ENCODE measurements at regions not wholly inside any gene's neighbourhood (a gene's known extent, or its start where the extent isn't known, plus 50 kb on each side); places are given as distances from the start of the nearest gene placed in this dataset.
A peak's percentile ranks its signal among the peaks of the same experiment; 100 is the strongest.

DNA sequence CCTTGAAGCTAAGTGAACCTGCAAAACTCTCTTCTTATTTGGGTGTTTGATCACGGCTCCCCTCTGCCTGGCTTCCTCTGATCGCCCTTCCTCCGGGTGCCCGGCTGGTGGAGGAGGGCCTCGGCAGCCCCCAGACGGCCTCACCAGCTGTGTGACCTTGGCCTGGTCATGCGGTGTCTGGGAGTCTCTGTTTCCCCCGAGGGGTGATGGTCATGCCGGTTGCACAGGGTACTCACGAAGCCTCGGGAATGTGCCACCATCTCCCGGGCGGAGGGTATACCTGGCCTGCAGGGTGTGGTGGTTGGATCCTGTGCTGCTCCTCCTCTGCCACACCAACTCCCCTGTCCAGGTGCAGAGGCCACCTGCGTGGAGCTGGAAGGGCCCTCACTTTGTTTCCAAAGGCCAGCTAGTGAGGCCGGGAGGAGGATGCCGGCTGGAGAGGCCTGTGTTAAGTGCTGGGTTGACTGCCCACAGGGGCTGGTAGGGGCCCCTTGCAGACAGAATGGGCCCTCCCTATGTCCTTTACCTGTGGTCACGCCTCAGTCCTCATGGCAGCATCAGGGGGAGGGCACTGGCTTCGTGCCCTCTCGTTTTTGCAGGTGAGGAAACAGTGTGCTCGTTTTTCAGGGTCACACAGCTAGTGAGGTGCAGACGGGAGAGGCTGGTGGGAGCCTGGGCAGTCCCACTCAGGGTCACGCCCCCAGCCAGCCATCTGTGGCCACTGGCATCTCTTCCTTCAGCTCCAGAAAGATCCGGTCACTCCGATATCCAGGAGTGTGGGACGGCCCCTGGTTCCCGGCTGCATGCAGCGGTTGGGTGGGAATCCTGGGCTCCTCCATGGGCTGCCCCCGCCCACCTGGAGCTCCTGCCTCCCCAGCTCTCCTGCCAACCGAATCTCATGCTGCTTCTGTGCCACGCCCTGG, 148.5 kb upstream of the GSE1 start:
- ATAC-seq (no peak), DNase-seq (ENCODE audit: low spot score) (no peak)
- intact Hi-C loops (cut with DNase I), result no loop called here

DNA sequence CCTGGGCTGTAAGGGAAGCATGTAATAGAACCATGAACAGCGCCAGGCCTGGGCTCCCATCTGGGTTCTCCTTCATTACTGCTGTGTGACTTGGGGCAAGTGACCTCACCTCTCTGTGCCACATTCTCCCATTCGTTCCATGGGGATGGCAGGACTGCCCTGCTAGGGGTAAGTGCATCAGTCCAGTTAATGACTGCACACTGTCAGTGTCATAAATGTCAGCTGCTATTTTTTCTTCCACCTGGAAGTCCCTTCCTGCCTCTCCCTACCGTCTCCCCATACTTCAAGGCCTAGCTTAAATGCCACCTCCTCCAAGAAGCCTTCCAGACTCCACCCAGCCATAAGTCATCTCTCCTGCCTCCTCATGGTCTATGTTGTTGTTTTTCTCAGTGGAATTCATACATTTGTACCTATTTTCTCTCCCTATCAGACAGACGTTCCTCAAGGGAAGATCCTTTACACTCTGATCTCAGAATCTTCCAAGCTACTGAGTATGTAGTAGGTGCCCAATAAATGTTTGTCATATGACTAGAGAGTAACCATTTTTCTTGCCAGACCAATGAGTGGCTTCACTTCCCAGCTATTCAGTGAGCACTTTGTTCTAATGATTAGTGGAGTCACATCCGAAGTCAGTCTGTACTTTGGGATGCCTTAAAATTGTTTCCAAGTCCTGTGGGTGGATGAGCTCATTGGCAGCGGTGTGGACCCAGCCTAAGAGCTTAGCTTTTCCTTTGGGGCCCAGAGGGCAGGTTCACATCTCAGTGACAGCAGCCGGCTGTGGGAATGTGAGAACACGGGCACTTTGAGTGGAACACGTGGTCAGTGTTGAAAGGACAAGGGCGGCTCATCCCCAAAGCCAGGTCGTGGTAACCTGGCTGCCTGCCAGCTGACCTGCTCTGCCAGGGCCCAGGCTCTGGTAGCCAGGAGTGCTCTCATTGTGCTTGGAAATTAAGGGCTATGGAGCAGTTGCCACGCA, 147.5 kb upstream of the GSE1 start:
- ATAC-seq (peak; percentile 5), DNase-seq (ENCODE audit: low spot score) (no peak)
- intact Hi-C loops (cut with DNase I), result no loop called here

- no peak for ATAC-seq
- intact Hi-C loops (cut with DNase I), result no loop called here
These were observed 146.8 kb upstream of the GSE1 start for GRCh38 chr16:85466304-85466700.

GRCh38 chr16:85466989-85467388, 146.1 kb upstream of the GSE1 start:
- DNase-seq (ENCODE audit: low spot score) (no peak), ATAC-seq (no peak)
- intact Hi-C loops (cut with DNase I), result no loop called here

More at GRCh38 chr16:85466304-85466700, 146.8 kb upstream of the GSE1 start:
- no peak for DNase-seq (ENCODE audit: low spot score)

- DNase-seq (ENCODE audit: low spot score), result no peak
- intact Hi-C loops (cut with DNase I), result no loop called here
- no peak for ATAC-seq
These were observed 143.1 kb upstream of the GSE1 start for GRCh38 chr16:85469929-85470590.

GRCh38 chr16:85470873-85471272, 142.2 kb upstream of the GSE1 start:
- intact Hi-C loops (cut with DNase I), result no loop called here
- ATAC-seq (no peak), DNase-seq (ENCODE audit: low spot score) (no peak)

DNA sequence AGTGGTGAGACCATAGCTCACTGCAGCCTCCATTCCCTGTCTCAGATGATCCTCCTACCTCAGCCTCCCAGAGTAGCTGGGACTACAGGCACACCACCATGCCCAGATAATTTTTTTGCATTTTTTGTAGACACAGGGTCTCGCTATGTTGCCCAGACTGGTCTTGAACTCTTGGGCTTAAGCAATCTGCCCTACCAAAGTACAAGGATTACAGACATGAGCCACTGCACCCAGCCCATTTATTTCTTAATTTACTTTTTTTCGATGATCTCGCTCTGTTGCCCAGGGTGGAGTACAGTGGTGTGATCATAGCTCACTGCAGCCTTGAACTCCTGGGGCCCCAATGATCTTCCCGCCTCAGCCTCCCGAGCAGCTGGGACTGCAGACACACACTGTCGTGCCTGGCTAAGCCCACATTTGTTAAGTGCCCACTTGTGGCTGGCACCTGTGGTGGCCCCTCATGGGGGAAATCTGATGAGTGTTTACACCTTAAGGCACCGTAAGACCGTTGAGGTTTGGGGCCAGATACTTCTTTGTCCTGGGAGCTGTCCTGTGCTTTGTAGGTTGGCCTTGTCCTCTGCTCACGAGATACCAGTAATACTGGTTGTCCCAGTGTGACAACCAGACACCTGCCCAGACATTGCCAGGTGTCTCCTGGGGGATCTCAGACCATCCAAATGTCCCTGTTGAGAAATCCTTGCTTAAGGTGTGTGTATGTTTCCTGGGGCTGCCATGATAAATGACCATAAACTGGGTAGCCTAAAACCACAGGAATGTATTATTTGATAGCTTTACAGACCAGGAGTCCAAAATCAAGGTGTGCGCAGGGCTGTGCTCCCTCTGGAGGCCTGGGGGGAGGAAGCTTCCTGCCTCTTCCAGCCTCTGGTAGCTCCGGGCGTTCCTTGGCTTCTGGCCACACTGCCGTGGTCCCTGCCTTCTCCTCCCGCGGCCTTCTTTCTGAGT, 141.4 kb upstream of the GSE1 start:
- no peak for DNase-seq (ENCODE audit: low spot score)
- ATAC-seq, result no peak
- intact Hi-C loops (cut with DNase I), result no loop called here

DNA sequence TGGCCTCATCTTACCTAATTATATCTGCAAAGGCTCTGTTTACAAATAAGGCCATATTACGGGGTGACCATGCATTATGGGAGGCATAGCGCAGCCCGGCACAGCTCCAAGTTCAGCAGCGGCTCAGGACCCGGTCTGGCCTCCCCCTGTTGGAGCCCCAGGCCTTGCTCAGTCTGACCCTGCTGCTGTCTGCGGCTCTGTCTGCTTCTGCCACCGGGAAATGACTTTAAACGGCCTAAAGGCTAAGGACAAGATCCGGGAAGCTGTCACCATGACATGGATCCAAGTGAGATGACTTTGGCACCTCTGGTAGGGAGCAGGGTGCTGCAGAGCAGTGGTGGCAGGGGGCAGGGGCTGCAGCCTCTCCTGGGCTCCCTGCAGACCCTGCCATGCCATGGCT, 140.6 kb upstream of the GSE1 start:
- DNase-seq (ENCODE audit: low spot score) (no peak), ATAC-seq (no peak)
- intact Hi-C loops (cut with DNase I), result no loop called here

GRCh38 chr16:85473323-85473722, 139.8 kb upstream of the GSE1 start:
- no peak for ATAC-seq
- intact Hi-C loops (cut with DNase I), result no loop called here

DNA sequence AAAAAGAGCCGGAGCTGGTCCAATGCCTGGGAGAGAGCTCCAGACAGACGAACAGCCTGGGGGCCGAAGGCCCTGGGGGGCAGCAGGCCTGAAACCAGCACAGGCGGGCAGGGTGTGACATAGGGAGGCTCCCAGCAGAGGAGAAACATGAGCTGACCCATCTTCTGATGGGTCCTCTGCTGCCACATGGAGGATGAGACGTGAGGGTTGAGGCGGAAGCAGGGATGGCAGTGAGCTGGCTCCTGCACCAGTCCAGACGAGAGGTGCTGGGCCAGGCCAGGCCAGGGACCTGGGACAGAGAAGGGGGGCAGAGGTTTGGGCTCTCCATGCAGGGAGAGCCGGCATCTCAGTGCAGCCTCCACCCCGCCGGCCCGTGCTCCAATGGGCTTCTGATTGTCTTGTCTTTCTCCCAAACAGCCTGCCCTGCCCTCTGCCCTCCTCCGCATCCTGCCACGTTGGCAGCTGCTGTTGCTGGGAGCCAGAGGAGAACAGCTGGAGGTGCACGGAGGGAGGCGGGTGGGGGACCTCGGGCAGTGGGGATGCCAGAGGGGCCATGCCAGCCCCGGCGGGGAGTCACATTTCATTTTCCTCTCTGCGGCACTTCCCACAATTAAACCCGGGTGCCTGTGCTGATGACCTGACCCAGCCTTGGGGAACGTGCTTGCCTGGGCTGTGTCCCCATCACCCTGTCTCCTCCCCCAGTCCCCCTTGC, 139.1 kb upstream of the GSE1 start:
- ATAC-seq, result peak; percentile 42
- DNase-seq (ENCODE audit: low spot score), result no peak
- intact Hi-C loops (cut with DNase I), result no loop called here

More at GRCh38 chr16:85473323-85473722, 139.8 kb upstream of the GSE1 start:
- DNase-seq (ENCODE audit: low spot score), result no peak

- ATAC-seq (no peak), DNase-seq (ENCODE audit: low spot score) (no peak)
- intact Hi-C loops (cut with DNase I), result no loop called here
These were observed 138.4 kb upstream of the GSE1 start for GRCh38 chr16:85474621-85475217.

GRCh38 chr16:85475233-85475632, 137.9 kb upstream of the GSE1 start:
- intact Hi-C loops (cut with DNase I), result no loop called here
- no peak for ATAC-seq
- DNase-seq (ENCODE audit: low spot score), result no peak

GRCh38 chr16:85475691-85476300, 137.3 kb upstream of the GSE1 start:
- DNase-seq (ENCODE audit: low spot score) (no peak), ATAC-seq (no peak)
- intact Hi-C loops (cut with DNase I), result no loop called here

DNA sequence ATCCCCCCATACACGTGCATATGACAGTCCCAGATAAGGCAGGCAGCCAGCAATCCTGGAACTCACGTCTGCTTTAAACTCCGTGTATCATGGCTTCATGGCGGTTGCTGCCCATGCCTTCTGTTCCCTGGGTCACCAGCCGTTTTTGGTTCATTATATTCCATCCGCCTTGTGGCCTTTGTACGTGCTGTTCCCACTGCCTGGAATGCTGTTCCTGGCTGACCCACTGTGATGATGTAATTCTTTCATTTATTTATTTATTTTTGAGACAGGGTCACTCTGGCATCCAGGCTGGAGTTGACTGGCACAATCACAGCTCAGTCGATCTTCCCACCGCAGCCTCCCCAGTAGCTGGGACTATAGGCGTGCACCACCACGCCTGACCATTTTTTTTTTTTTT, 136.7 kb upstream of the GSE1 start:
- ATAC-seq, result no peak
- DNase-seq (ENCODE audit: low spot score), result no peak
- intact Hi-C loops (cut with DNase I), result no loop called here

GRCh38 chr16:85477801-85478363, 135.2 kb upstream of the GSE1 start:
- intact Hi-C loops (cut with DNase I), result no loop called here
- ATAC-seq (no peak), DNase-seq (ENCODE audit: low spot score) (no peak)

DNA sequence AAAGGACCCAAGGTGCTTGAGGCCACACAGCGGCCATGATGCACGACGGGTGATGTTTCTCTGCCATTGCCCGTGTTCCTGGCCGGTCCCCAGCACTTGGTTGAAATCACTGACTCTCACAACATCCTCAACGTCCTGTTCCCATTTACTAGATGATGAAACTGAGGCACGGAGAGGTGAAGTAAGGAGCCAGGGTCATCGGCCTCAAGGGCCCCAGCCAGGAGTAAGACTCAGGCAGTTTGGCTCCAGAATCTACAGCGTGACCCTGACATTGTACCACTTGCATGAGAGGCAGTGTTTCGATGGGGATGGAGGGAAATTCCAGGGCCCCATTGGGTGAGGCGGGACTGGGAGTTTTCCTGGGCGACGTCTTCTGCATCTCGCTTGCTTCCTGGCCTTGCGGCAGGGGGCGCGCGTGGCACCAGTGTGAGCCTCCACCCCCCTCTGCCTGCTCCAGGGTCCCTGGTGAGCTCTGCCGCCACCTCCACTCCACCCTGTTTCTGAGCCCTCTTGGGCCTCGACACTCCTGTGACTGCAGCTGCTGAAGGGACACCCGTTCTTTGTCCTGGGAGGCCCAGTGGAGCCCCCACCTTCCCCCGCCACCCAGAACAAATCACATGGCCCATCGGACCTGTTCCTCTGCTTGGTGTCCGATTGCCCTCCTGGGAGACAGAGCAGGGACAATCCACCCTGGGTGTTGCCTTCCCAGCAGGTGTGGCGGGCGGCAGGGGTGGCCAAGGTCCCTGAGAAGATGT, 133.0 kb upstream of the GSE1 start:
- DNase-seq (ENCODE audit: low spot score), result no peak
- peak; percentile 20 for ATAC-seq
- intact Hi-C loops (cut with DNase I), result no loop called here
